ENCODE measurements at regions not wholly inside any gene's neighbourhood (a gene's known extent, or its start where the extent isn't known, plus 50 kb on each side); places are given as distances from the start of the nearest gene placed in this dataset.

DNA sequence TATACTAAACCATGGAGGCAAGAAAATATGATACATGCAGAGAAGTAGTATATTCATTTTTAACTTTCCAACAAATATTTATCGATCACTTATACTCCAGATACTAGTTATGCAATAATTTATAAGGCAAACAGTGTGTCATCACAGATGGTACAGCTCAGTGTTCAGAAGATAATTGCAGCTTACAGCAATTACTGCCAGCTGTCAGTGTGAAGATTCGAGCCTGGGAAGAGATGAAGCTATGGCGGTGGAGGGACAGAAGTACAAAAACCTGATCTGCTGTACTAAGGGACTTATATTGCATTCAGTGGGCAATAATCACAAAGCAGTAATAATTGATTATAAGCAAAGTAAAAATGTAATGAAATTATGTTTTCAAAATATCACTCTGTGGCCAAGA, 170.6 kb upstream of the EPHA3 start:
- no peak for ATAC-seq
- TF ChIP-seq BACH2 (CRISPR knock-in tag; IDR thresholded peaks at IDR 0.05; ENCODE audit: borderline replicate concordance) (no peak), ARNTL (CRISPR knock-in tag; IDR thresholded peaks at IDR 0.05; ENCODE audit: borderline replicate concordance, low read depth) (no peak), PPARA (CRISPR knock-in tag; IDR thresholded peaks at IDR 0.05; ENCODE audit: borderline replicate concordance) (no peak), ZFP3 (CRISPR knock-in tag; IDR thresholded peaks at IDR 0.05) (no peak), TSHZ2 (CRISPR knock-in tag; IDR thresholded peaks at IDR 0.05) (no peak), TCF4 (CRISPR knock-in tag; IDR thresholded peaks at IDR 0.05; ENCODE audit: borderline replicate concordance) (no peak), GLIS3 (CRISPR knock-in tag; IDR thresholded peaks at IDR 0.05) (no peak), CREB5 (CRISPR knock-in tag; IDR thresholded peaks at IDR 0.05; ENCODE audit: low read depth) (no peak), ZFP30 (CRISPR knock-in tag; IDR thresholded peaks at IDR 0.05) (no peak), ZNF70 (CRISPR knock-in tag; IDR thresholded peaks at IDR 0.05) (no peak), TOX (CRISPR knock-in tag; IDR thresholded peaks at IDR 0.05; ENCODE audit: borderline replicate concordance) (no peak), RARB (CRISPR knock-in tag; IDR thresholded peaks at IDR 0.05) (no peak), POU6F1 (CRISPR knock-in tag; IDR thresholded peaks at IDR 0.05; ENCODE audit: borderline replicate concordance, low read depth) (no peak)

- TF ChIP-seq TOX (CRISPR knock-in tag; IDR thresholded peaks at IDR 0.05; ENCODE audit: borderline replicate concordance) (no peak), ZNF8 (CRISPR knock-in tag; IDR thresholded peaks at IDR 0.05) (no peak), TCF4 (CRISPR knock-in tag; IDR thresholded peaks at IDR 0.05; ENCODE audit: borderline replicate concordance) (no peak), ARNTL (CRISPR knock-in tag; IDR thresholded peaks at IDR 0.05; ENCODE audit: borderline replicate concordance, low read depth) (no peak), GLIS3 (CRISPR knock-in tag; IDR thresholded peaks at IDR 0.05) (no peak), CREB5 (CRISPR knock-in tag; IDR thresholded peaks at IDR 0.05; ENCODE audit: low read depth) (no peak), RARB (CRISPR knock-in tag; IDR thresholded peaks at IDR 0.05) (no peak), ESRRG (CRISPR knock-in tag; IDR thresholded peaks at IDR 0.05) (no peak)
- ATAC-seq: no peak
Observed at GRCh38 chr3:88940296-88940695, 167.1 kb upstream of the EPHA3 start.

GRCh38 chr3:88947013-88947412, 160.4 kb upstream of the EPHA3 start:
- TF ChIP-seq TCF4 (CRISPR knock-in tag; IDR thresholded peaks at IDR 0.05; ENCODE audit: borderline replicate concordance) (no peak), SNAI2 (CRISPR knock-in tag; IDR thresholded peaks at IDR 0.05) (no peak), ZNF8 (CRISPR knock-in tag; IDR thresholded peaks at IDR 0.05) (no peak), ESRRG (CRISPR knock-in tag; IDR thresholded peaks at IDR 0.05) (no peak), POU6F1 (CRISPR knock-in tag; IDR thresholded peaks at IDR 0.05; ENCODE audit: borderline replicate concordance, low read depth) (no peak)
- TF ChIP-seq, protein P1, sequence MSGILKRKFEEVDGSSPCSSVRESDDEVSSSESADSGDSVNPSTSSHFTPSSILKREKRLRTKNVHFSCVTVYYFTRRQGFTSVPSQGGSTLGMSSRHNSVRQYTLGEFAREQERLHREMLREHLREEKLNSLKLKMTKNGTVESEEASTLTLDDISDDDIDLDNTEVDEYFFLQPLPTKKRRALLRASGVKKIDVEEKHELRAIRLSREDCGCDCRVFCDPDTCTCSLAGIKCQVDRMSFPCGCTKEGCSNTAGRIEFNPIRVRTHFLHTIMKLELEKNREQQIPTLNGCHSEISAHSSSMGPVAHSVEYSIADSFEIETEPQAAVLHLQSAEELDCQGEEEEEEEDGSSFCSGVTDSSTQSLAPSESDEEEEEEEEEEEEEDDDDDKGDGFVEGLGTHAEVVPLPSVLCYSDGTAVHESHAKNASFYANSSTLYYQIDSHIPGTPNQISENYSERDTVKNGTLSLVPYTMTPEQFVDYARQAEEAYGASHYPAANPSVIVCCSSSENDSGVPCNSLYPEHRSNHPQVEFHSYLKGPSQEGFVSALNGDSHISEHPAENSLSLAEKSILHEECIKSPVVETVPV (CRISPR knock-in tag; IDR thresholded peaks at IDR 0.05): no peak
- ATAC-seq: no peak

Measured in SK-N-SH treated with all-trans-retinoic acid at 6 μM for 48 hours (cell line).